Spinal cord (tissue), 10 donors: ENCODE measurements at regions not wholly inside any gene's neighbourhood (a gene's known extent, or its start where the extent isn't known, plus 50 kb on each side); places are given as distances from the start of the nearest gene placed in this dataset. TPM values are rescaled to one million over a fixed set of nuclear protein-coding genes. Genes with fewer than 3 reads are reported as not detected.

Experiments used
- DNase-seq, 6 donors: peaks; one replicate each; pipeline versions ENCODE4 v3.0.0 to v3.0.0-alpha.2; 2013 to 2015; ENCODE audit warnings: low spot score in 6 of 6, low read depth in 4 of 6
- H3K27ac ChIP-seq: one replicate; pipeline ENCODE4 v1.5.1; 2013; ENCODE audit warnings: low read depth, low read length, control low read depth
- H3K27me3 ChIP-seq: one replicate; pipeline ENCODE4 v1.6.1; 2013; ENCODE audit warnings: low read length; ENCODE audit not compliant: control insufficient read depth, insufficient read depth
- H3K36me3 ChIP-seq: one replicate; pipeline ENCODE4 v1.6.1; 2013; ENCODE audit warnings: low read length; ENCODE audit not compliant: control insufficient read depth, insufficient read depth
- H3K4me1 ChIP-seq: one replicate; pipeline ENCODE4 v1.6.1; 2013; ENCODE audit warnings: low read length; ENCODE audit not compliant: control insufficient read depth, insufficient read depth
- H3K4me3 ChIP-seq: one replicate; pipeline ENCODE4 v1.5.1; 2013; ENCODE audit warnings: low read depth, low read length, control low read depth
- H3K9me3 ChIP-seq: one replicate; pipeline ENCODE4 v1.6.1; 2013; ENCODE audit warnings: low read length; ENCODE audit not compliant: control insufficient read depth, insufficient read depth
- WGBS: methylation state at CpG from one replicate; pipeline ENCODE4 v1.1.5; 2013; ENCODE audit warnings: missing lambda C conversion rate; ENCODE audit not compliant: insufficient coverage; 5-methylcytosine and 5-hydroxymethylcytosine counted together
- small RNA-seq: library from RNA; depleted of rRNA; stranded (forward); fragments of <200 nt; gene quantifications from one replicate; pipeline ENCODE3, GENCODE V24; 2014; ENCODE audit warnings: low replicate concordance
- donor health status: healthy.

DNA sequence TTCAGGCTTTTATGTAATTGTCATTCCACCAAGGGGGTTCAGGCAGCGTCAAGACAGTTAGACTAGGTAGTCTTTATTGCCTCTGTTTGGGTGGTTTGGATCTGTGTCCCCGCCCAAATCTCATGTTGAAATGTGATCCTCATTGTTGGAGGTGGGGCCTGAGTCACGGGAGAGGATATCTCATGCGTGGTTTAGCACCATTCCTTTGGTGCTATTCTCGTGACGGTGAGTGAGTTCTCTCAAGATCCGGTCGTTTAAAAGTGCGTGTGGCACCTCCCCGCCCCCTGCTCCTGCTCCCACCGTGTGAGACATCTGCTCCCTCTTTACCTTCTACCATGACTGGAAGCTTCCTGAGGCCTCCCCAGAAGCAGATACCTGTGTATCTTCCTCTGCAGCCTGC lies 51.3 kb upstream of the FOXC1 start:
- DNase-seq = no peak
- Histone ChIP-seq H3K9me3 (no peaks in the 10 kb centered on the region), H3K36me3 (no peaks in the 10 kb centered on the region), H3K4me3 (no peak overlapping the region), H3K27me3 (no peaks in the 10 kb centered on the region), H3K4me1 (peaks cover 12% of the 10 kb centered on the region), H3K27ac (no peak overlapping the region)
- WGBS = 74% methylated on average over 11 of the region's 11 CpGs

Small RNAs in the stretch of these regions (small RNA-seq; reads per million reads assigned to genes)
- not detected for gene RN7SL352P
